GM11168 (cell line): ENCODE measurements at regions not wholly inside any gene's neighbourhood (a gene's known extent, or its start where the extent isn't known, plus 50 kb on each side); places are given as distances from the start of the nearest gene placed in this dataset.

Experiments
- in situ Hi-C: fragments of 300-500 bp; cut with MboI; formaldehyde crosslinking; loops from one replicate; pipeline ENCODE4 v1.12.0; 2022; ENCODE audit warnings: low sequenced_read_pairs; ENCODE audit not compliant: unreplicated experiment

DNA sequence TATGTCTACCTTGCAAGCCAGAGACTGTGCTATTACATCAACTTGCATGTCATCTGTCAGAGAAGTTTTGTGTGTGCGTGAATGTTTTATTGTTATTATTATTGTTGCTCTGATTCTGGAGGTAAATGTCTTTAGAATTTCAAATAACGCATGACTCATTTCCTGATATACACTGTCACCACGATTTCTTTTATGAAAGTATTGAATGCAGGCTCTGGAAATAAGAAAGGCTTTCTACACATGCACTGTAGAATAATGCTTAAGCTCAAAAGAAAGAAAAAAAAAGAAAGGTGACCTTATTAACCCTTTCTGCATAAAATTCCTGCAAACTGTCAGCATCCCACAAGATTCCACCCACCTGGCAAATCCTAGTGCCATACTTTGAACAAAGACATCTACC, 632.9 kb downstream of the ZNF674 start:
- in situ Hi-C loops = no loop called here

DNA sequence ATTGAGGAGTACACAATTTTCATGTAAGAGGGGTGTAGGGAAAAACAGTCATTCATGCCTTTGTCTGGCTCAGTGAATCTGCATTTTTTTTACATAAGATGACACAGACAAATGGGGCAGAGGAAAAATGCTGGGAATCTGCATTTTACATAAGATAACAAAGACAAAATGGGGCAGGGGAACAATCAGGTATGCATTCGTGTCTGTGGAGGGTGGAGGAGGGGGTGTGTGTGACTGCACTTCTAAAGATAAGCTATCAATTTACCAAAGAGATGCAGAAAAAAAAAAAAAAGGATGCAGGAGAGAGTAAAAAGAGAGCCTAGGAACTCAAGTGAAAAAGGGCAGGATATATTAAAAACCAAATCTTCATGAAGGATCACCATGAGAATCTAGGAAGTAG, 637.4 kb downstream of the ZNF674 start:
- in situ Hi-C loops = no loop called here

DNA sequence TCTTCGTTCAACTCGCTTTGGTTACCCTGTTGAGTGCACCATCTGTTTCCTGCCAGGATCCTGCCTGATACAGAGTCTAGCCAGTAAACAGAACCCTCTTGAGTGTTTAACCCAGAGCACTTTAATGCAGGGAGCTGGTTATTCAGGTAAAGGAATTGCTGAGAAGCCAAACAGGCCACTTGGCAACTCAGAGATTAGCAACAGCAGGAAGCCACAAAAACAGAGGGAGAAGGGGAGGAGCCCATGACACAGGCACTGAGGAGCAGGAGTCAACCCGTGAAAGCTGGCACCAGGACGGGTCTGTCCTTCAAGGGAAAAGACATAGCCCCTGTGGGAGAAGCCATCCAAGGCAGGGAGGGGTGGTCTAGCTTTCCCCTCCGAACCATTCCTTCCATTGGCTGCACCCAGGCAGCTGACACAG, 641.4 kb downstream of the ZNF674 start:
- in situ Hi-C loops = no loop called here

DNA sequence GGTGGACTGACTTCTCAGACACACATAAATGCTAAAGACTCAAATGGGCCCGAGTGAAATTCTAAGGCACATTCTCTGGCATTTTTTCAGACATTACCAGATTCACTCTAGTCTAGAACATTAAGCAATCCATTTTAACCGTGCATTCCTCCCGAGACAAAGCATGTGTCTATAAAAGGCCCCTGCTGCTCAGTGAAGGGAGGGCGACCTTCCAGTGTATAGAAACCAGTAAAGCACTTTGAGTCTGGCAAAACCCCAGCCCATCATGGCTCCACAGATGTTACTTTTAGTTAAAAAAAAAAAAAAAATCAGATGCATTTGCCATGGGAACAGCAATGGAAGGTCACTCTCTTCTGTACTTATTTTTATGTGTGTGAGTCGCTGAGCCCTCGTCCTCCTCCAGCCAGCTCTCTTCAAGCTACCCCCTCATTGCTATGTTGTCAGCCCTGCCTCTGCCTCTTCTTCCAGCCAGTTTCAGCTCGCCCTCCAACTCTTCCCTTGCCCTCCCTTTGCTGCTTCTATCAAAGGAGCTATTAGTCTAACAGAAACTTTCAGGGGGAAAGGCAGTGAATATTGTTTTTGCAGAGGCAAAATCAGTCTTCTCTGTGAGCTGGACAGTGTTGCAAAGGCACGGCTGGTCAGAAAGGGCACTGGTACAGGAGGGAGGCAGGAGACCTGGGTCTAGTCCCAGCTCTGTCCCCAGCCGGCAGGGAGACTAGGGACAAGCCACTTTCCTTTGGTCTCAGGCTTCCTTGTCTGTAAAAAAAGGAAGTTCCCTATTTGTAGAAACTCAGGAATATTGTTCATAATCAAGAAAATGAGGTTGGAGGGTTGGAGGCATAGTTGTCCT, 644.2 kb downstream of the ZNF674 start:
- in situ Hi-C loops = no loop called here

DNA sequence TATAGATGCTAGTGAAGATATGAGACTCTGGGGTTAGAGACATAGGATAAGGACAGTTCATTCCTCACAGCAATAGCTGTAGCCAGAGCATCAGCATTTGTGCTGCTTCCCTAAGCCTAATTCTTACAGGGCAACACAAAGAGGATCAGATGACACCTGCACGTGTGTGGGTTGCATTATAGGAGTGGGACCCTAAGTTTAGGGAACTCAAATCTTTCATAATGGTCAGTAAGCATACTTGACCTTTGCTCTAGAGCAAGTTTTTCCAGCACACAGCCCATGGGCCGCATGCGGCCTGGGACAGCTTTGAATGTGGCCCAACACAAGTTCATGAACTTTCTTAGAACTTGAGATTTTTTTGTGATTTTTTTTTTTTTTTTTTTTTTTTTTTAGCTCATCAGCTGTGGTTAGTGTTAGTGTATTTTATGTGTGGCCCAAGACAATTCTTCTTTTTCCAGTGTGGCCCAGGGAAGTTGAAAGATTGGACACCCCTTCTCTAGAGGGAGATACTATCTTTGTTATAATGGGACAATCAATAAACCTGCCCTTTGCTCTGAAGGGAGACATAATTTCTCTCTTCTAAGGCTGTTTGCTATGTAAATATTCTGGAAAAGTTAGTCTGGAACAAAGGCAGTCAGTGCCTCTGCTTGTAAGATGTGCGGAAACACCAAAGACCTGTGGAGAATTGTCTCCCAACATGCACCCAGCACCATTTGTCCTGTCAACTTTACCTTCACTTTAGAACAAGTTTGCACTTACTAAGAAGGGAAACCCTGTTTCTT, 650.2 kb downstream of the ZNF674 start:
- in situ Hi-C loops = no loop called here

DNA sequence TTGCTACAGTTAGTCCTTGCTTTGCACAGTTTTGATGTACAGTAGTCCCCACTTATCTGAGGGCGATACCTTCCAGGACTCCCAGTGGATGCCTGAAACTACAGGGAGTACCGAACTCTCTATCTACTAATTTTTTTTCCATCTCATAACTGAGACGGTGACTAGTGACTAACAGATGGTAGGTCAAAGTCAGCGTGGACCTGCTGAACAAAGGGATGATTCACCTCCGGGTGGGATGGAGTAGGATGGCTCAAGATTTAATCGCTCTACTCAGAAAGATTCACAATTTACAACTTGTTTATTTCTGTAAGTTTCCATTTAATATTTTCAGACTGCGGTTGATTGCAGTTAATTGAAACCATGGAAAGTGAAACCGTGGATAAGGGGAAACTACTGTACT, 655.8 kb downstream of the ZNF674 start:
- in situ Hi-C loops = no loop called here

DNA sequence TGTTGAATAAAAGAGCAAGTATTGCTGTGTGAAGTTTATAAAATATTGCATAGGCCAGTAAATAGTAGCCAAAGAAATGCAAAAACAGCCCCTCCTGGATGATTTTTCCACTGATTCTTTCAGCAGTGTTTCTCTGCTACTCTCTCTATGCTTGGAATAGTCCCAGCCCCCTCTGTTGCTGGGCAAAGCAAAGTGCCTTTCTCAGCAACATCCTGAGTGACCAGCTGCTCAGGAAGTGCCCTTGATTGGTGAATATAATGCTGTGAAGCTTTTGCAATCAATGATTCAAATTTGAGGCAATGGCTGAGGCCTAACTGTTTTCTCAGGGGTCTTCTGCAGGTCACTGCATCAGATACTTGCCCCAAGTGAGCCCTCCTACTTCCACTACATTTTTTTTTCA, 656.7 kb downstream of the ZNF674 start:
- in situ Hi-C loops = no loop called here

DNA sequence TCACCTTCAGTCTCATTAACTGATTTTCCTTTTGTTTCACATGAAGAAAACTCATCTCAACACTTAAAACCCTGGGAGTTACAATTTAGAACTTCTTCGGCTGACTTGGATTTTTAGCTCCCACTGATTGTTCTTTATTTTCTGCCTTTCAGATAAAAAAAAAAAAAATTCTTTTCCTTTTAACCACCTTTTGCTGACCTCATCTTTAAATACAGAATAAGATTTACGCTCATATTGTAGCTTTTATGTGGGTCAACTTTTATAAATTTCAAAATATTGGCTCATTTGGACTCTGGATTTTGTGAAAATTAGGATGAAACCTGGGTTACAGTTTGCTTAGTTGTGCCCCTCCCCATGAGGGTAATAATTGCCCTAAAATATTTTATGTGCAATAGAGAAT, 659.3 kb downstream of the ZNF674 start:
- in situ Hi-C loops = no loop called here

DNA sequence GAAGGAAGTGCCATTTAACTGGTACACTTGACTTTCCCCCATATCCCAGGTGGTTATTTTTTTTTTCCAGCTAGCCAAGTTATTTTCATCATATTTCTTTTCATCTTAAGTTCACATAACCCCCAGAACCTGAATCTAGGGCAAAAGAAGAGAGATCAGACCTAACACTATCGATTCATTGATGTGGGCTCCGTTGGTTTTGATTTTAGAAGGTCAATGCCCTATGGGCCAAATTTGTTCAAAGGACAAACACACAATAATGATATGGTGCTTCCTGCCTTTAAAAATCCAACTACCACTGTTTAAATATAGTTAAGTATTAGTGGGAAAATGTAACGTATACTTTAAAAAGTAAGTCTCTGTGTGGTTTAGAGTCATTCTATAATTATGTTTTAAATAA, 665.7 kb downstream of the ZNF674 start:
- in situ Hi-C loops = no loop called here

DNA sequence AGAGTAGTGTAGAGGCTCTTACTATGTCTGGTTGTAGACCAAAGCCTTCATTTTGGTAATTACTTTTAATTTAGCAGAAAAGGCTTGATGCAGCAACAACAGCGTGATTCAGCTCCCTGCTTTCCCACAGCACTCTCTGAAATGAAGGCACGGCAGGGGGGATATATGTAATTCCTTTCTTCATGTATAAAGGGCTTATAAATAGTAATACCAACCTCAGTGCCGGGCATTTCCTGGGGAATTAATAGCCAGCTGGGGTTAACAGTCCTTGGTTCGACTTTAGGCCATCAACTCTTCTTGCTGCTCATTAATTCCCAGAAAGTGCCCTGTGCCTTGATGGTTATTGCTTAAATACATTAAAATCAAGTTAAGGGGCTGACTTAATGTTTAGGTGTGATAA, 669.0 kb downstream of the ZNF674 start:
- in situ Hi-C loops = no loop called here

DNA sequence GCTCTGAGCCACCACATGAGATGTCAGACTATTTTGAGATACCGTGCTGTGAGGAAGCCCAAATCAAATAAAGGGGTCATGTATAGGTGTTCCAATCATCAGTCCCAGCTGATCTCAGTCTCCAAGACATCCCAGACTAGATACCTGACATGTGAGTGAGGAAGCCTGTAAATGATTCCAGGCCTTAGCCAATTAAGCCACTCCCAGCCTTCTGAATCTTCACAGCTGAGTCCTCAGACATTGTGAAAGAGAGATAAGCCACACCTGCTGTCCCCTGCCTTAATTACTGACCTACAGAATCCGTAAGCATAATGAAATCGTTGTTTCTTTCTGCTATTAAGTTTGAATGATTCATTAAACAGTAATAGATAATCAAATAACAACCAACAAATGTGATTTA, 671.4 kb downstream of the ZNF674 start:
- in situ Hi-C loops = no loop called here

DNA sequence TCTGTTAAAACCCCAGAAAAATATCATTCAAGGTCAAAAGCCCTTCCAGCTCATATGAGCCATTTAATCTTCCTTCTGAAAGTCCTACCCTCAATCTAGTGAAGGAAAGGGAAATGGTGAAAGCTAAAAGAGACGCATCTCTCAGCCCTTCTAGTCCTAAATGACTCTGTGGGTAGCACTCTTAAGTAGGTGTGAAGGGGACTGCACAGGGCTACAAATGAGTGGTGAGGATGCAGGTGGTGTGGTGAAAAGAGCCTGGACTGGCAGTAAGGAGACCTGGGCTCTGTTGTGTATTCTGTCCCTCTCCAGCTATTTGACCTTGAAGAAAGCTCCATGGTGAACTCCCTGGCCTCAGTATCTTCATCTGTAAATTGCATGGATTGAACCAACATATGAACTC, 671.8 kb upstream of the DIPK2B start:
- in situ Hi-C loops = no loop called here

DNA sequence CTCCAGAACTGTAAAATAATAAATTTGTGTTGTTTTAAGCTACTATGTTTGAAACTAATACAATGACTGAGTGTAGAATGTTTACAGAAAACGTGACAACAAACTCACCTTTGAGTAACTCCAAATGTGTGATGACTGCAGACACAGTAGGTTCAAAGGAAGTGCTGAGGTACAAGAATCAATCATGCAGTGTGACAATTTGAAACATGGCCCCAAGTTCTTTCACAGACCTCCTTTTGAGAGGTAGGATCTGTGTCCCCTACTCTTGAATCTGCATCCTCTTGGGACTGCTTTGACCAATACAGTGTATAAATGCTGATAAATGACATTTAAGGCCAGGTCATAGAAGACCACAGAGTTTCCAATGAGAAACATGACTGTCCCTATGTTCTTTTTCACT, 667.7 kb upstream of the DIPK2B start:
- in situ Hi-C loops = no loop called here

DNA sequence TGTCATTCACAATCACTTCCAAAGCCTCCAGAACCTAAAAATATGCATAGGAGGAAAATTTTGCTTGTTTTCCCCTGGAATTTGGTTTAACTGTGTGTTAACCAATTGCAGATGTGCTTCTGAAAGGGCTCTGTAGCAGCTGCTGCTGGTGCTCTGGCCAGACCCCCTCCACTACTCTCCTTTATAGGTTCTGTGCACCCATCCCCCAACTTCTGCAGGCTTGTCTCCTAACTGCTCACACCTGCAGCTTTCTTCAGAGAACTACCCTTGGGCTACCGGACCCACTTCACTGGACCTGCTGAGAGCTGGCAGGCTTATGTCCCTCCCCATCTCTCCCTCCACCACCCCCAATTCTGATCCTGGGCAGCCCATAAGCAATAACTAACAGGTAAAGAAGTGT, 662.1 kb upstream of the DIPK2B start:
- in situ Hi-C loops = no loop called here

DNA sequence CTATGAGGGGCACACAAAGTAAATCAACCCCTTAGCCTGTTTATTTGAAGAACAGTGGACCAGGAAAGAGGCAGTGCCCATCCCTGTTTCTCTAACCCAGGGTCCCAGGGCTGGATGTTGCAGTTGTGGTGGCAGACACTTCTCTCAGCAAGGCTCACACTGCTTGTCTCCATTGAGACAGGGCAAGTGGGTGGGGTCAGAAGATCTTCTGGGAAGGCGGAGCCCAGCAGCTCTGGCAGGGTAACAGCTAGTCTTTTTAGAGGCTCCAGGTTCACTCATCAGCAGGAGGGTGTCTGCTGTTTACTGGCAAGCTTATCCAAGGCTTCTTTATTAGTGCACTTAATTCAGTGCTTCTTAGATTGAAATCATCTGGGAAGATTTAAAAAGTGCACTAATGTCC, 659.8 kb upstream of the DIPK2B start:
- in situ Hi-C loops = no loop called here

DNA sequence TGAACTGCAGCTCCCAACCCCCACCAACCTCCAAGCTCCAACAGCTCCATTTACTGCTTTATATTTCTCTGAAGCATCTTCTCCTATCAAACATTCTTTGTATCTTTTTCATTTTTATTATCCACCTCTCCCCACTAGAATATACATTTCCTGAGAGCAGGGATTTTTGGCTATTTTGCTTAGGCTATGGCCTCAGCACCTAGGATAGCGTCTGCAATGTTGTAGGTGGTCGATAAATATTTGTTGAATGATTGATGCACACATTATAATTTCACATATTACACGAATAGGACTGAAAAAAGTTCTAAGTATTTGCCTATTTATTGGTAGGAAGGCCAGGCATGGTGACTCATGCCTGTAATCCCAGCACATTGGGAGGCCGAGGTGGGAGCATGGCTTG, 658.7 kb upstream of the DIPK2B start:
- in situ Hi-C loops = no loop called here

DNA sequence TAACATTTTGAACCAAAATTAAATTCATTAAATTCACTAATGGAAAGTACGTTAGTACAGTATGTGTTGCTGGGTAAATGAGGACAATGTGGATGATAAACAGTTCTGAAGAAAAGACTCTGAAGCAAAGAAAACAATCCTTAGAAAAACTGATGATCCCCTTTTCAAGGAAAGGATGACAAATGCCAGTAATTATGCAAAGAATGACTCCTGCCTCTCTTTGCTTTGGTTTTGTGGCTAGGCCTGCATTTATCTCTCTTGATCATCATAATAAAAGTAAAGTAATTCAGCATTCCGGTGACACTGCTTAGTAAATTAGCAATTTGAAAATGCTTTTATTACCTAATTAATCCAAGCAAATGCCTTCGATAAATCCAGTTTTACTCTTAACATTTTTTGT, 652.2 kb upstream of the DIPK2B start:
- in situ Hi-C loops = no loop called here

DNA sequence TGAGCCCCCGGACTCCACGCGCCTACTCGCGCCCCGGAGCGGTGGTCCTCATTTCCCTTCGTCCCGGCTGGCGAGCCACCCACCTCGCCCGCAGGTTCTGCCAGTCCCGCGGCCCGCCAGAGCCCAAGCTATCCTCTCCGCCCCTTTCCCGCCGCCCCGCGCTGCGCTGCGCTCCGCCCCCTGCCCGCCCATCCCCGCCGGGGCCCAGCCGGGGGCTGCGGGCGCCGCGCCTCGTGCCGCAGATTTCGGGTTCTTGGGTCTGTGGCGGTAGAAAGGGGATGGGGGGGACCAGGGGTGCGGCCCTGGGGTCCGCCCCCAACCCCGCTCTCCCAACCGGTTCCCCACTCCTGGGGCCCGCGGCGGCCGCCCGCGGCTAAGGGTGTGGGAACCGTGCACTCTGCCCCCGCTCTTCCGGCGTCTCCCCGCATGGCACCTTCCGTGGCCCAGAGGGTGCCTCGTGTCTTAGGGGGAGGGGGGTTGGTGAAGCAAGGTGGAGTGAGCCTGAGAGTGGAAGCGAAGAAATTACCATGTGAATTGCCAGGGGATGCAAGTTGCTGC, 650.8 kb upstream of the DIPK2B start:
- in situ Hi-C loops = no loop called here

DNA sequence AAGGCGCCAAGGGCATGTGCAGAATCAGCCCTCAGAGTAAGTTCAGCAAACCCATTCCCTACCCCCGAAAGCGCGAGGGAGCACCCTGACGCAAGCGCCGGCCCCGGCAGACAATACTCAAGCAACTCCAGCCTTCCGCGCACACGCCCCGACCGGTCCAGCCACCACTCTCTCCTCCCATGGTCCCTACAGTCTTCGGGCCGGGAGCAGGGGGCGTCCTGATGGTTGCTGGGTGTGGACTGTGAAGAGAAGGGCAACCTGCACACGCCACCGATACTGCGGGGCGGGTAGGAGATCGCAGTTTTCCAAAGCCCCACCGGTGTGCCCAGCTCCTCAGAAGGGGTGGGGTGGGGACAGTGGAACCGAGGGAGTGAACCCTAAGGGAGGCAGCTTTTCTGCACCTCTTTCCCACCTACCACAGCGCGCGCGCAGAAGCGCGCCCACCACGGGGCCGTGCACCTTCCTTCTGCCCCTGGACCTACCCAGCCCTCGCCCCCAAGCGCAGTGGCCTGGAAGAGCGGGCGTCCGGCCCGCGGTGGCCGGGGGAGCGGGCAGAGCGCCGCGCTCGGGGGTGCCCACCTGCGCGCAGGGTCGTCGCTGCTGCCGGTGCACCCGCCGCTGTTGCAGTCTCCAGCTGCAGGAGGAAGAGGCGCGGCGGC, 650.2 kb upstream of the DIPK2B start:
- in situ Hi-C loops = no loop called here

DNA sequence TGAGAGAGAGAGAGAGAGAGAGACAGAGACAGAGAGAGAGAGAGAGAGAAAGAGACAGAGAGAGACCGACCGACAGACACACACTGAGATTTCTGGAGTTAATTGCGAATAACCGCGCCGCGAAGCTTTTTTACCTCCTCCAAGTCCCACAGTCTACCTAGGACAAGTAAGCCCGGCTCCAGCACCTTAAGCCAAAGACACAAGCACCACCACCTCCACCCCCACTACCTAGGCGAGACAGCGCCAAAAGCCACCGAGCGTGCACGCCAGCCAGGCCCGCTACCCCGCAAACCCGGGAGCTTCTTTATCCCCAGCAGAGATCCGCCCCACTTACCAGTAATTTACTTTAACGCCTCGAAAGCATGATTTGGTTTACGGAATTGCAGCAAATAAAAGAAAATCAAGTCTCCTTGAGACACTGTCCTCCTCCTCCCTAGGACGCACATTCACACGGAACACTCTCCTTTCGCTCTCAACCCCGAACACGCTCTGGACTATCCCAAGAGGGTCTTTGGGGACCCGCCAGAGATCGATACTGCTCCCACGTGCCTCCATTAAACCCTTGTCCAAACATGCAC, 649.6 kb upstream of the DIPK2B start:
- in situ Hi-C loops = no loop called here
